ENCODE measurements at regions not wholly inside any gene's neighbourhood (a gene's known extent, or its start where the extent isn't known, plus 50 kb on each side); places are given as distances from the start of the nearest gene placed in this dataset.
A peak's percentile ranks its signal among the peaks of the same experiment; 100 is the strongest.

DNA sequence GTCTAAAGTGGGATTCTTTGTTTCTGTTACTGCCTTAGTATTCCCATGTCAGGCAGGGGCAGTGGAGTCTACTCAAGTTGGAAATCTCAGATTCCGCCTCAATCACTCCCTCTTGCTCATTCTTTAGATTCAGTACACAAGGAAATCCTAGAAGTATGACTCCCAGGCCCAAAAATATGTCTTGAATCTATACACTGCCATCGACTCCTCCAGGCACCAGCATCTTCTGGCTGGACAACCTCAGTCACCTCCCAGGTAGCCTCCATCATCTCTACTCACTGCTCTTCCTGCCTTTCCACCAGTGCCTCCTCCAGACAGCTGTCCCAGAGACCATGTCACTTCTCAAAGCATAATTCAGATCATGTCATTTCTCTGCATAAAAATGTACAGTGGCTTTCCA, 329.9 kb downstream of the CDC5L start:
- Mint-ChIP-seq H3K27me3 (ENCODE audit: low read depth) (no peaks in the 10 kb centered on the region; the same call in 1 of the 2 replicates), H3K4me1 (peaks cover 5 to 6% of the 10 kb centered on the region in 2 experiments), H3K27ac (peak overlapping the region in 1 of 3 experiments; percentile 5; a peak in 1 of 7 replicates), H3K9me3 (no peaks in the 10 kb centered on the region), H3K4me3 (no peak overlapping the region), H3K36me3 (ENCODE audit: insufficient read depth in 1 of 3, low read depth in 3 of 3) (no peaks in the 10 kb centered on the region)
- H3K4me2 ChIP-seq (ENCODE audit: insufficient read depth, insufficient read length, low read length): no peak overlapping the region
- H3K14ac ChIP-seq (ENCODE audit: insufficient read depth, low read length): no peak overlapping the region
- no peak overlapping the region for H3K23ac ChIP-seq (ENCODE audit: insufficient read length, low read depth, low read length)
- no peak overlapping the region for H3K56ac ChIP-seq (ENCODE audit: insufficient read length, low read depth, low read length)
- H2AFZ ChIP-seq (ENCODE audit: low read length): no peak overlapping the region
- no peak for TF ChIP-seq CTCF (conservative IDR thresholded peaks at IDR 0.05)
- no peak overlapping the region for H2AK5ac ChIP-seq (ENCODE audit: insufficient read length, low read length)
- no peak overlapping the region for H2BK5ac ChIP-seq (ENCODE audit: insufficient read length, low read length)
- no peak overlapping the region for H2BK12ac ChIP-seq (ENCODE audit: insufficient read length, low read depth, low read length)
- no peaks in the 10 kb centered on the region for H3K79me1 ChIP-seq (ENCODE audit: insufficient read depth, low read depth, low read length, poor library complexity, severe bottlenecking)
- no peak overlapping the region for H3K9ac ChIP-seq (ENCODE audit: extremely low read depth, insufficient read length, low read length)
- H3K23me2 ChIP-seq (ENCODE audit: insufficient read length, low read depth, low read length, poor library complexity, severe bottlenecking): no peaks in the 10 kb centered on the region
- H3K79me2 ChIP-seq (ENCODE audit: insufficient read depth, low read length): no peaks in the 10 kb centered on the region
- H2BK120ac ChIP-seq (ENCODE audit: low read depth, low read length, poor library complexity, severe bottlenecking): no peak overlapping the region
- no CpG with 5 or more reads among the region's 2 CpGs for WGBS (ENCODE audit: extremely low coverage, insufficient read length, low lambda C conversion rate)
- DNase-seq: no peak
- no peaks in the 10 kb centered on the region for H3K4me1 ChIP-seq (ENCODE audit: insufficient read depth, low read length)
- H3K9me3 ChIP-seq (ENCODE audit: control insufficient read depth, low read depth, low read length): no peaks in the 10 kb centered on the region
- no peak overlapping the region for H2BK20ac ChIP-seq (ENCODE audit: low read depth, low read length, poor library complexity, severe bottlenecking)
- no peak overlapping the region for H3K4ac ChIP-seq (ENCODE audit: low read depth, low read length)
- no peaks in the 10 kb centered on the region for H4K20me1 ChIP-seq (ENCODE audit: control insufficient read depth, insufficient read depth, insufficient read length)
- H3T11ph ChIP-seq (ENCODE audit: low read length): no peak overlapping the region
- no peak overlapping the region for H2BK15ac ChIP-seq (ENCODE audit: low read depth, low read length)
- no peak overlapping the region for H4K91ac ChIP-seq (ENCODE audit: insufficient read length, low read depth, low read length)
- no peak overlapping the region for H3K27ac ChIP-seq (ENCODE audit: insufficient read length, low read depth, low read length)
- H3K18ac ChIP-seq (ENCODE audit: insufficient read length, low read depth, low read length): no peak overlapping the region
- no peak overlapping the region for H4K8ac ChIP-seq (replicated peaks; ENCODE audit: insufficient read length, low read depth, low read length)
- H4K5ac ChIP-seq (ENCODE audit: insufficient read length, low read depth, low read length): no peak overlapping the region
- H3K27me3 ChIP-seq (ENCODE audit: insufficient read depth, low read length): no peaks in the 10 kb centered on the region

All from H9 (cell line).